ENCODE measurements at regions not wholly inside any gene's neighbourhood (a gene's known extent, or its start where the extent isn't known, plus 50 kb on each side); places are given as distances from the start of the nearest gene placed in this dataset.

DNA sequence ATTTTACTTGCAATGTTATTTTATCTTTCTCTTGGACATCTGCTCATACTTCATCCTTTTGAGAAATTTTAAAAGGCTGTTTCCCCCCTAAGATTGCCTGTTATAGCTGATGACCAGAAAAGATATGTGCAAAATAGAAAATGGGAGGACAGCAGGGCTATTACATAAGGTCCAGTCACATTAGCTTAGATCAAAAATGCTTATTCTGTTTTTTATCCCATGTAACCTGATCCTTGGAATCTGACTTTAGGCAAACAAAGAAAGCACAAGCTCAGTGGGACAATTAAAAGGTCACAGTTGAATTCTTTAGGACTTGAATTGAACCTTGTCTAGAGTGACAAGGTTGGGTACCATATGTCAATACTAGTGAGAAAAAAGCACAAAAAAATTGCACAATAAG, 65.1 kb upstream of the TRHDE start:
- ChIA-PET CTCF (ENCODE audit: partially characterized antibody) (interaction anchor here (1.0 to 1.3 kb wide), 2 partner anchors 14 to 57 kb away, joined by 3 read pairs; no protein-coding TSS in a partner anchor), POLR2A (ENCODE audit: partially characterized antibody) (no interaction called here)

More for the DNA sequence above, 65.1 kb upstream of the TRHDE start:
- H2BK15ac ChIP-seq (ENCODE audit: low read length), result no peak overlapping the region
- FAIRE-seq (no peak), DNase-seq (ENCODE audit: low read depth in 1 of 2, low spot score in 2 of 2) (no peak)
- no peak overlapping the region for H4K5ac ChIP-seq (ENCODE audit: insufficient read length, low read depth, low read length)
- H3K27ac ChIP-seq (ENCODE audit: low read depth, low read length), result no peak overlapping the region
- no peak overlapping the region for H3K4ac ChIP-seq (replicated peaks; ENCODE audit: insufficient read length, low read depth, low read length)
- no peaks in the 10 kb centered on the region for H3K27me3 ChIP-seq (replicated peaks in 1 of 4; ENCODE audit: control insufficient read depth in 3 of 4, extremely low read depth in 1 of 4, insufficient read depth in 3 of 4, low read length in 3 of 4)
- no peak overlapping the region for H3K56ac ChIP-seq (replicated peaks; ENCODE audit: insufficient read length, low read depth, low read length)
- H3K36me3 ChIP-seq (ENCODE audit: control insufficient read depth in 2 of 4, insufficient read depth in 4 of 4, low read length in 3 of 4), result no peaks in the 10 kb centered on the region
- H2AFZ ChIP-seq (ENCODE audit: low read length), result no peak overlapping the region
- no peaks in the 10 kb centered on the region for H3K9me3 ChIP-seq (ENCODE audit: insufficient read depth in 2 of 2, low read depth in 1 of 2, low read length in 1 of 2)
- H3K79me1 ChIP-seq (ENCODE audit: low read depth, low read length), result no peaks in the 10 kb centered on the region
- no peak overlapping the region for H4K91ac ChIP-seq (replicated peaks; ENCODE audit: insufficient read length, low read length)
- no peak overlapping the region for H2BK5ac ChIP-seq (ENCODE audit: low read depth, low read length)
- no peak overlapping the region for H3K9ac ChIP-seq (replicated peaks in 1 of 4; ENCODE audit: extremely low read depth in 1 of 4, low read depth in 3 of 4, low read length in 3 of 4)
- H2BK20ac ChIP-seq (ENCODE audit: low read length), result no peak overlapping the region
- no peak overlapping the region for H3K4me3 ChIP-seq (ENCODE audit: extremely low read depth in 1 of 4, insufficient read depth in 2 of 4, low read depth in 3 of 4, low read length in 4 of 4)
- H3K18ac ChIP-seq (ENCODE audit: extremely low read depth, low read length), result no peak overlapping the region
- no peak overlapping the region for H3K23ac ChIP-seq (ENCODE audit: insufficient read length)
- no peak for TF ChIP-seq TCF12 (IDR thresholded peaks at IDR 0.05; ENCODE audit: low read depth, low read length)
- no peak for TF ChIP-seq TBP (IDR thresholded peaks at IDR 0.05; ENCODE audit: low read depth, low read length)
- no peak for TF ChIP-seq GTF2F1 (IDR thresholded peaks at IDR 0.05; ENCODE audit: borderline replicate concordance, low read depth, low read length)
- TF ChIP-seq SP2 (IDR thresholded peaks at IDR 0.05; ENCODE audit: low read length), result no peak
- no peak for TF ChIP-seq PHF8 (conservative IDR thresholded peaks at IDR 0.05; ENCODE audit: low read depth, low read length)
- H2AK5ac ChIP-seq (ENCODE audit: low read depth, low read length), result no peak overlapping the region
- H3K4me2 ChIP-seq (ENCODE audit: insufficient read depth in 1 of 2, low read depth in 2 of 2, low read length in 2 of 2), result no peak overlapping the region
- H3K14ac ChIP-seq (ENCODE audit: insufficient read length), result no peak overlapping the region
- no peak overlapping the region for H2BK120ac ChIP-seq (replicated peaks; ENCODE audit: low read depth, low read length)
- no peaks in the 10 kb centered on the region for H4K20me1 ChIP-seq (replicated peaks in 1 of 2; ENCODE audit: control insufficient read depth in 1 of 2, insufficient read depth in 2 of 2, low read length in 2 of 2)
- H2BK12ac ChIP-seq (ENCODE audit: low read depth, low read length), result no peak overlapping the region
- no peaks in the 10 kb centered on the region for H3K23me2 ChIP-seq (ENCODE audit: low read depth, low read length)
- H4K8ac ChIP-seq (ENCODE audit: extremely low read depth, insufficient read depth, low read length), result no peak overlapping the region
- H3K4me1 ChIP-seq (replicated peaks in 1 of 4; ENCODE audit: control insufficient read depth in 3 of 4, insufficient read depth in 4 of 4, low read length in 3 of 4), result peaks cover 0 to 5% (median 3%) of the 10 kb centered on the region in 4 experiments; a peak in 3 of 7 replicates
- H3K79me2 ChIP-seq (ENCODE audit: control insufficient read depth in 1 of 2, insufficient read depth in 2 of 2, low read length in 2 of 2), result no peaks in the 10 kb centered on the region

All from H1 (cell line).